GM19328 (cell line): ENCODE measurements at regions not wholly inside any gene's neighbourhood (a gene's known extent, or its start where the extent isn't known, plus 50 kb on each side); places are given as distances from the start of the nearest gene placed in this dataset.

Source experiments
- ATAC-seq: cut with Tn5 transposase; IDR thresholded peaks from one replicate; pipeline ENCODE4 v1.9.1; 2021; ENCODE audit warnings: mild to moderate bottlenecking, moderate library complexity; ENCODE audit not compliant: unreplicated experiment

DNA sequence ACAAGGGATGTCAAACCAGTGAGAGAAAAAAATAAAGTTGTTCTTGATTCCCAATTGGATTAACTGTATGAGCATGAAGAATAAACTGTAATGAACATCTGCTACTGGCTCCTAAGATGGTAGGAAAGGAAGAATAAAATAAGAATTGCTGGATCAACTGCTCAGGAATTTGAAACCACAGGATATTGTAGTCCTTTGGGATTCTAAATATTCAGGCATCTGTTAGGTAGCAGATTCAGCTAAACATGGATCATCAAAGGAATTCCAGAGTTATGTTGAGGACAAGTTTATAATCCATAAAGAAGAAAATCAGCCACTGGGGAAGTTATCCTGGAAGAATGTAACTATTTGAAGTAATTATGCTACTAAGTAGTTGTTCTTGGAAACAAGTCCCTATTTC, 65.8 kb downstream of the ISL1 start:
- no peak for ATAC-seq

DNA sequence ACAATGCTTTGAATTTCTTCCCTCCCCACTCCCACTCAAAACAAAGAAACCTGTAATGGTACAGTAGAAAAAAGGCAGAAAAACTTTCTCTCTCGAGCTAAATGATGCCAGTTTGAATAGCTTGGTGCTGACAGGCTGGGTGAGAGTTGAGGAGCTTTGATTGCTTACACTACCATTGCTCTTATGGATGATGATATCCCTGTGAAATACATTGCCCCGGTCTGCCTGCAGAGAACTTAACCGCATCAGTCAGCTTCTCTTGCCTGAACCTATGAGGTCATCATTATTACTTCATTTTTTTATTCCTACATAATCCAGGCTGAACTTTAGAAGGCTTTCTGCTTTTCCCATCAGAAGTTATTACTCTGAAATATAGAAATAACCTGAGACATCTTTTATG, 69.3 kb downstream of the ISL1 start:
- no peak for ATAC-seq

DNA sequence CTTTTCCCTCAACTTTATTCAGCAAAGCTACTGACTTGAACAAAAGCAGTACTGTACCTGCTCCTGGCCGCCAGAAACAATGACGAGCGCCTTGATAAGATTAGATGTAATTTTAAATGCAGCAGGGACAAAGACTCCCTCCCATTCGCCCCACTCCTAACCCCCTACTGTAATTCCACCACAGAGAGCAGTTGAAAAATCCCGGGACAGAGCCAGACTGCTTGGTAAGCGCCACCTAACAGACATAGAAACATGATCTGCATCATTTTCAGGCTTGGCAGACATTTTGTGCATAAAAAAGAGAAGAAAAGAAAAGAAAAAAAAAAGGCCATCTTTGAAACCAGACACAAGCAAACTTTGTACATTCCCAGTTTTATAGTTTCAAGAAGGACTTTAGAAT, 81.9 kb downstream of the ISL1 start:
- no peak for ATAC-seq

DNA sequence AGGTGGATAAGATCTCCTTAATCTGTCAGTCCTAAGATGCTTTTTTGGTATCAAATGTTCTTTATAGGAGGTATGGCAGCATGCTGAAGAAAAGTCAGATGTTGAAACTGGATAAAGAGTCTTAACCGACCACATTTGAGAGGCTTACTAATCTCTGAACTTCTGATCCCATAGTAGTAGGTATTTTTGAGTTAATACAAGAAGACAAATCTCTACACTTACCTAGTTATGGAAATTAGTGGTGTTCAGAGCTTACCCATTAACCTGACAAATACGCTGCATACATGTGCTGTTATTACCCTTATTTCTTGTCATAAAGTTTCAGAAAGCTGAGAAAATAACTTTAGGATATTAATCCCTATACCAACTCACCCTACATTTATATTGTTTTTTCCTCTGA, 83.0 kb downstream of the ISL1 start:
- no peak for ATAC-seq

DNA sequence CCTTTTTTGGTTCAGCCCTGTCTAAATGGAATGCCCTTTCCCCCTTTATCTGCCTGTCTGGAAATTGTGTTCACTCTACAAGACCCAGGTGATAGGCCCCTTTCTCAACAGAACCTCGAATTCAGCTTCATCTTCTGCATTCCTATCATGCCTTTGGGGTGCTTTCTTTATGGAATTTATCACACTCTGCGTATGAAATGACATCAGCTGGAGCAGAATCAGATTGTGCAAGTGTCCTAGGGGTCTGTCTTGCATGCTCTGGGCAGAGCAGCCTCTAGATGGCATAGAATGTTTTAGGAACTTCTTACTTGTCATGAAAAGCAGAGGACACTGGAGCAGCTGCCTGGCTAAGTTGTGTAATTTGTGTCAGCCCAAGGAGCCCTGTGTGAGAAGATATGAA, 84.9 kb downstream of the ISL1 start:
- no peak for ATAC-seq

- ATAC-seq = no peak
Observed at GRCh38 chr5:51471630-51472029, 88.4 kb downstream of the ISL1 start.

DNA sequence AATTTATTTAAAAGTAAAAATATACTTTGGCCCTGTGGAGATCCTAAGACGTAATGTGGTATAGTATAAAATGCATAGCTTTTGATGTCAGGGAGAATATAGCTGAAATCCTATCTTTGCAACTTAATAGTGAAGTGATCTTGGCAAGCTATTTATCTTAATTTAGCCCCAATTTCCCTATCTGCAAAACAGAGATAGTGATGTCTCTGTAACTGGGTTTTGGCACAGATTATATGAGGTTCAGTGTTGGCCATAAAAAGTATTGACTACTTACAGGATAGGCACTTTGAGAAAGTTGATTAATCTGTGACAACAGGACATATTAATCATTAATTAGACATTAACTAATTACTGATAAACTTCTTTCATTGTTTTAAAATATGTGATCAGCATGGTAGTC, 89.2 kb downstream of the ISL1 start:
- ATAC-seq = no peak

DNA sequence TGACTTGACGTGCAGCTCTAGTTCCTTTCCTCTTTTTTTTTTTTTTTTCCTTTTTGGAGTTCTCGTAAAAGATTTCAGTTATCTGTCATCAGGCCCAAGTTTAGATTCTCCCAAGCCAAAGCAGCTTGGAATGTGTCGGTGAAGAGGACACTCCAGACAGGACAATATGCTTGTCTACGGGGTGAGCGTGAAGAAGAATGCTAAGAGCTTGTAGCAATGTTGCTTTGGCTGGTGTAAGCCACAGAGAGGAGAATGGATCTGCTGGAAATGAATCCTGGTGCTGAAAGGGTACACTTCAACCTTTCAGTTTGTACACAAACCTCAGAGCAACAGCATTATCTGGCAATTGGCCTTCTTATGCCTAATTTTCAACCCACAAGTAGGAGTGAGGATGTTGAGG, 92.4 kb downstream of the ISL1 start:
- no peak for ATAC-seq

- no peak for ATAC-seq
Observed at GRCh38 chr5:51476431-51476830, 93.2 kb downstream of the ISL1 start.

DNA sequence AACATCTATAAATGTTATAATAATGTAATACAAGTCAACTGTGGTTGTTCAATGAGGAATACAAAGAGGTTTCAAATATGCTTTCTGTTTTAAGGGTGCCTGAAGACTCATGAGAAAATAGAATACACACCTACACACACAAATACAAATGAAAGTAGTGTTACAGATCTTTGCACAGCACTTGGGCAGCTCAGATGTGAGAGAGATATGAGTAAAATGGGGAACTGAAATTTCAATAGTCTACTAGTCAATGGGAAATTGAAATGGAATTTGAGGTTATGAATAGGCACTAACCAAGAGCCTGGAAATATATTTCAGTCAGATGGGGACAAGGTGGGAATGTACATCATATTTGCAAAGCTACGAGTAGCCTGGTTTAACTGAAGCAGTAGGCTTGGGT, 96.6 kb downstream of the ISL1 start:
- ATAC-seq = peak; percentile 53

DNA sequence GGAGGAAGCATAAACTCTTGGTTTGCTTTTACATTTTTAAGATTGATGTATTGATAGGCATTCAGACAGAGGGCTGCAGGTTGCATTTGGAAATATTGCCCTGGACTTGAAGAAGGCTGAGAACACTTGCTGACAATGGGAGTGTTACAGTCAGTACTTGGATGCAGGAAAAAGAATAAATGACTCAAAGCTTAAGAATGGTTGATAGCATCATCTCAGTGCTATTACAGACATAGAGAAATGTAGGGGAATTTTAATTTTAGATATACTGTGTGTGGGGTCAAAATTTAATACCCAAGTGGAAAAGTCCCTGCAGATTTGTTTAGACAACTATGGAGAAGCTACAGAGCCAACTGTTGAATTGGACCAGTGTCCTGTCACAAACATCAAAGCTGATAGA, 101.1 kb downstream of the ISL1 start:
- ATAC-seq = no peak

- no peak for ATAC-seq
Observed at GRCh38 chr5:51486158-51486557, 102.9 kb downstream of the ISL1 start.

GRCh38 chr5:51487952-51488351, 104.7 kb downstream of the ISL1 start:
- ATAC-seq = no peak

GRCh38 chr5:51488803-51489642, 105.8 kb downstream of the ISL1 start:
- ATAC-seq = no peak

DNA sequence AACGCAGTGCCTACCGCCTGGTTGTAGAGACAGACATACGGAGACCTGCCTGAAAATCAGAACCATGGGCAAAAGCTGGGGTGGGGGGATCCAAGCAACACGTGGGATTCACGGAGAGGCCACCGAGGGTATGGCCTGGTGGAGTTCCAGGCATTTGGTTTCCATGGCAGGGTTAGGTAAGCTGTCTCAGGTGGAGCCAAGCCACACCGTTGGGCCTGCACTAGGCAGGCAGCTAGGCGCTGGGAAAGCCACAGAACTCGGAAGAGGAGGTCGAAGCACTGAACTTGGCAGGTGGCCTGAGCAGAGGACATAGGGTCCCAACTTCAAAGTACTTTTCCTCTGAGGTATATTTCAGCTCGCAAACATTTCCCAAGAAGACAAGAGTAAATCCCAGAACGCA, 111.6 kb downstream of the ISL1 start:
- ATAC-seq = no peak

DNA sequence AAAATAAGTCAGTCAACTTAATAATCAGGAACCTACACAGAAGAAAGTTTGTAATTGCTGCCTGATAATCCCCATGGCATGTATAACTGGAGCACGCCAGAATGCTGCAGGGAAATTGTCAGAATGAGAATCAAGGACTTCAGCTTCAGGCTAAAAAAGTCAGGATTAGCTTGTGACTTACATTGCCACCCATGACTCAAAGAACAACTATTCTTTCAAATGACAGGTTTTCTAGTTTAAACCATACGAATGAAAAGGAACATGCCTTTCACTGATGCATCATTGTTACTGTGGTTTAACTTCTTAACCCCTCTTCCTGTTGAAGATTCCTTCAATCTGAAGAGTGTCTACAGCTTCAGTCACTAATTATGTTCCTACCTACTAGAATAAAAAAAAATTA, 112.4 kb downstream of the ISL1 start:
- no peak for ATAC-seq

- no peak for ATAC-seq
Observed at GRCh38 chr5:51517838-51518237, 134.6 kb downstream of the ISL1 start.

GRCh38 chr5:51518607-51519006, 135.4 kb downstream of the ISL1 start:
- no peak for ATAC-seq

- ATAC-seq = no peak
Observed at GRCh38 chr5:51521583-51521982, 138.3 kb downstream of the ISL1 start.

DNA sequence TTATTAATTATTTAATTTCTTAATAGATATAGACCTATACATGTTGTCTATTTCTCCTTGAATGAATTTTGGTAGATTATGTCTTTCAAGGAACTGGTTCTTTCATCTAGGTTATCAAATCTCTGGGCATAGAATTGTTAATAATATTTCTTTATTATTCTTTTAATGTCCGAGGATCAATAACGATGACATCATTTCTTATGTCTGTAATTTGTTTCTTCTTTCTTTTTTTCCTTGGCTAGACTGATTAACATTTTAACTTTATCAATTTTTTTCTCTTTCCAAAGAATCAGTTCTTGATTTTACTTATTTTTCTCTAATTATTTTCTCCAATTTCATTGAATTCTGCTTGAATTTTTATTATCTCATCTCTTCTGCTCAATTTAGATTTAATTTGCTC, 156.0 kb downstream of the ISL1 start:
- no peak for ATAC-seq

GRCh38 chr5:51544031-51544785, 161.0 kb downstream of the ISL1 start:
- no peak for ATAC-seq

GRCh38 chr5:51556833-51557232, 173.6 kb downstream of the ISL1 start:
- no peak for ATAC-seq
